Tibial artery (tissue), 4 donors: ENCODE measurements at regions not wholly inside any gene's neighbourhood (a gene's known extent, or its start where the extent isn't known, plus 50 kb on each side); places are given as distances from the start of the nearest gene placed in this dataset.

Source experiments
- DNase-seq, 2 donors: peaks; one replicate each; pipeline ENCODE4 v3.0.0-alpha.2; 2019
- H3K27ac ChIP-seq, 2 donors: fragments of 200-600 bp; sonication (generic) in 1 of 2; 1 replicate in 1 of 2; 2 replicates in 1 of 2; pipeline ENCODE4 v1.5.1; 2018 to 2019; ENCODE audit warnings: mild to moderate bottlenecking in 1 of 2
- H3K27me3 ChIP-seq, 2 donors: fragments of 200-600 bp; sonication (generic) in 1 of 2; one replicate each; pipeline versions ENCODE4 v1.5.1 to v1.6.0; 2016 to 2019
- H3K36me3 ChIP-seq, 3 donors: fragments of 200-600 bp; sonication (generic) in 2 of 3; one replicate each; pipeline ENCODE4 v1.5.1; 2016 to 2019; ENCODE audit warnings: mild to moderate bottlenecking in 2 of 3
- H3K4me1 ChIP-seq, 4 donors: fragments of 200-600 bp; sonication (generic) in 2 of 4; 1 replicate in 3 of 4; 2 replicates in 1 of 4; pipeline ENCODE4 v1.5.1; 2016 to 2019
- H3K4me3 ChIP-seq, 2 donors: fragments of 200-600 bp; sonication (generic) in 1 of 2; 1 replicate in 1 of 2; 2 replicates in 1 of 2; pipeline ENCODE4 v1.5.1; 2018 to 2019; ENCODE audit warnings: mild to moderate bottlenecking in 2 of 2
- H3K9me3 ChIP-seq, 3 donors: fragments of 200-600 bp; sonication (generic) in 1 of 3; one replicate each; pipeline ENCODE4 v1.5.1; 2016 to 2019
- CTCF ChIP-seq, 2 experiments: fragments of 200-600 bp in 1 of 2; fragments of 450-650 bp in 1 of 2; IDR thresholded peaks; one replicate each; pipeline ENCODE4 v1.5.1; 2017 to 2019; ENCODE audit warnings: antibody characterized with exemption in 2 of 2, mild to moderate bottlenecking in 1 of 2, moderate library complexity in 1 of 2
- intact Hi-C: fragments of 100-400 bp; cut with DNase I; formaldehyde crosslinking; loops from one replicate; pipeline ENCODE4 v1.15.0; 2023; ENCODE audit warnings: low total_unique reads

GRCh38 chr2:142533177-142533576, 344.3 kb upstream of the KYNU start:
- intact Hi-C loops: no loop called here
- Histone ChIP-seq H3K27ac (no peak overlapping the region), H3K4me1 (no peaks in the 10 kb centered on the region), H3K36me3 (no peaks in the 10 kb centered on the region), H3K9me3 (no peaks in the 10 kb centered on the region), H3K27me3 (no peaks in the 10 kb centered on the region), H3K4me3 (no peak overlapping the region)
- no peak for DNase-seq
- no peak for TF ChIP-seq CTCF (IDR thresholded peaks at IDR 0.05)

- Histone ChIP-seq H3K27me3 (no peaks in the 10 kb centered on the region), H3K9me3 (no peaks in the 10 kb centered on the region), H3K36me3 (no peaks in the 10 kb centered on the region), H3K4me3 (no peak overlapping the region), H3K4me1 (no peaks in the 10 kb centered on the region), H3K27ac (no peak overlapping the region)
- no peak for TF ChIP-seq CTCF (IDR thresholded peaks at IDR 0.05)
- intact Hi-C loops: no loop called here
- no peak for DNase-seq
These were observed 346.1 kb upstream of the KYNU start for GRCh38 chr2:142531377-142531776.

GRCh38 chr2:142525720-142526119, 351.7 kb upstream of the KYNU start:
- H3K27ac ChIP-seq: no peak overlapping the region
- no peaks in the 10 kb centered on the region for H3K9me3 ChIP-seq
- no peak for TF ChIP-seq CTCF (IDR thresholded peaks at IDR 0.05)

GRCh38 chr2:142521492-142521891, 356.0 kb upstream of the KYNU start:
- Histone ChIP-seq H3K4me1 (no peaks in the 10 kb centered on the region), H3K36me3 (no peaks in the 10 kb centered on the region), H3K4me3 (no peak overlapping the region), H3K27ac (no peak overlapping the region), H3K27me3 (no peaks in the 10 kb centered on the region), H3K9me3 (no peaks in the 10 kb centered on the region)
- TF ChIP-seq CTCF (IDR thresholded peaks at IDR 0.05): no peak
- intact Hi-C loops: no loop called here
- DNase-seq: no peak

More at GRCh38 chr2:142525720-142526119, 351.7 kb upstream of the KYNU start:
- no peaks in the 10 kb centered on the region for H3K4me1 ChIP-seq
- no peak for DNase-seq
- H3K27me3 ChIP-seq: no peaks in the 10 kb centered on the region
- intact Hi-C loops: no loop called here
- H3K4me3 ChIP-seq: no peak overlapping the region
- H3K36me3 ChIP-seq: no peaks in the 10 kb centered on the region

- H3K4me1 ChIP-seq: no peaks in the 10 kb centered on the region
- H3K36me3 ChIP-seq: no peaks in the 10 kb centered on the region
- intact Hi-C loops: no loop called here
- no peaks in the 10 kb centered on the region for H3K27me3 ChIP-seq
- H3K27ac ChIP-seq: no peak overlapping the region
- TF ChIP-seq CTCF (IDR thresholded peaks at IDR 0.05): no peak
- DNase-seq: no peak
- no peaks in the 10 kb centered on the region for H3K9me3 ChIP-seq
- no peak overlapping the region for H3K4me3 ChIP-seq
These were observed 362.0 kb upstream of the KYNU start for GRCh38 chr2:142515493-142515892.

- TF ChIP-seq CTCF (IDR thresholded peaks at IDR 0.05): no peak
- no peaks in the 10 kb centered on the region for H3K4me1 ChIP-seq
- no peak overlapping the region for H3K27ac ChIP-seq
- no peaks in the 10 kb centered on the region for H3K9me3 ChIP-seq
- H3K36me3 ChIP-seq: no peaks in the 10 kb centered on the region
- intact Hi-C loops: no loop called here
- H3K27me3 ChIP-seq: no peaks in the 10 kb centered on the region
- DNase-seq: no peak
- no peak overlapping the region for H3K4me3 ChIP-seq
These were observed 368.1 kb upstream of the KYNU start for GRCh38 chr2:142509401-142509800.
